ENCODE measurements at regions not wholly inside any gene's neighbourhood (a gene's known extent, or its start where the extent isn't known, plus 50 kb on each side); places are given as distances from the start of the nearest gene placed in this dataset.
"Not testable (repeated sequence)": the region's sequence is repeated elsewhere in the genome, so short reads cannot be mapped to it uniquely, and the experiment has no call there.

DNA sequence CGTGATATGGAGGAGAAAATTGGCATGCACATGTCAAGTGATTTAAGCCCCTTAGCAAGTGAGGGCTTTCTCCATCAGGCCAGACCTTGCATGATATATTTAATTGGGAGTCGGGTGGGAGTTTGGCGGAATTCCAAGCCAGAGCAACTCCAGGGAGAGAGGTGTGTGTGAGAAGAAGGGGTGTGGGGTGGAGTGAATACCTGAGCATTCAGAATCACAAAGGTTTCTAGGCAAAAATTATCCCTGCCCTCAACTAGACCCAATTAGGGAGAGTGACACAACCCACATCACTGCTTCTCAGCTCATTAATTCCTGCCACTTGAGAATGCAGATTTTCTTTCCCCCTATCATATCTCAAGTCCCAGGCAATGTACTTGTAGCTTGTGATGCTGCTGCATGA, 279.7 kb upstream of the TUT7 start:
- DNase-seq (ENCODE audit: low read depth in 2 of 3, low spot score in 2 of 3) = no peak

DNA sequence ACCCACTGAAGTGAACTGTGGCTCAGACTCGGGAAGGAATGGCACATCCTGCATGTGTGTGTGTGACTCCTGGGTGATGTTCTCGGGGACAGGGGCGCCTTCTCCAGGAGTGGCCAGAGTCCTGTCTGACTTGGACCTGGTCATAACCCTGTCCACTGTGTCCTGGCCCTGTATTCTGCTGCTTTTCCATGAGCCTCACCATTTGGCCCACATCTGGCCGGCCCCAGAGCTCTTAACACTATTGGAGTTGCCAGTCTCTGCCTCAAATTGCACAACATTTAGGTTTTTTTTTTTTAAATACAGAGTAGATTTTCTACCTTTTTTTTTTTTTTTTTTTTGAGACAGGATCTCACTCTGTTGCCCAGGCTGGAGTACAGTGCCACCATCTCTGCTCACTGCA, 278.3 kb upstream of the TUT7 start:
- no peak for DNase-seq (ENCODE audit: low read depth in 2 of 3, low spot score in 2 of 3)

DNA sequence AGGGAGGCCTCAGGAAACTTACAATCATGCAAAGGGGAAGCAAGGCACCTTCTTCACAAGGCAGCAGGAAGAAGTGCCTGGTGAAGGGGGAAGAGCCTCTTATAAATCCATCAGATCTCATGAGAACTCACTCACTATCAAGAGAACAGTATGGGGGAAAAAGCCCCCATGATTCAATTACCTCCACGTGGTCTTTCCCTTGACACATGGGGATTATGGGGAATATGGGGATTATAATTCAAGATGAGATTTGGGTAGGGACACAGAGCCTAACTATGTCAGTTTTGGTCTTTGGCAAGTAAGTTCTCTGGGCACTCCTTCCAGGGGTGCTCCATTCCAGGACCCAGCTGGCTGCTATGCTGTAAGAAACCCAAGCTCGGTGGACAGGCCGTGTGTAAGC, 275.3 kb upstream of the TUT7 start:
- DNase-seq (ENCODE audit: low read depth in 2 of 3, low spot score in 2 of 3) = no peak

GRCh38 chr9:86626802-86627201, 272.6 kb upstream of the TUT7 start:
- no peak for DNase-seq (ENCODE audit: low read depth in 2 of 3, low spot score in 2 of 3)

DNA sequence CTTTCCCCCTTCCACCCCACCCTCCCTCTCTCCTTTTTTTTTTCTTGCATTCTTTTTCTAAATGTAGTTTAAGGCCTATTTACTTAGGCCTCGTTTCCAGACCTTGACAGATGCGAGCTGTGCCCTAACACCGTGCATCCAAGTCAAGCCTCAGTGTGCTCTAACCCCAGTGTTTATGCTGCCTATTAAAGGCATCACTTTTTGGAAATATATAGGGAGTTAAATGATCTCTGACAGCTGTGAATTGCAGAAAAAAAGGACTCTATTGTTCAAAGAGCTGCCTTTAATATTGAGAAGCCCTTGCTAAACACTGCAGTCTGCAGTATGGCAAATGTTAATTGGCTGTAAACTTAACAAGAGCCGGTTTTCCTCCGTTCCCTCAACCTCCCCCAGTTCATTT, 270.4 kb upstream of the TUT7 start:
- DNase-seq (ENCODE audit: low read depth in 2 of 3, low spot score in 2 of 3) = no peak

DNA sequence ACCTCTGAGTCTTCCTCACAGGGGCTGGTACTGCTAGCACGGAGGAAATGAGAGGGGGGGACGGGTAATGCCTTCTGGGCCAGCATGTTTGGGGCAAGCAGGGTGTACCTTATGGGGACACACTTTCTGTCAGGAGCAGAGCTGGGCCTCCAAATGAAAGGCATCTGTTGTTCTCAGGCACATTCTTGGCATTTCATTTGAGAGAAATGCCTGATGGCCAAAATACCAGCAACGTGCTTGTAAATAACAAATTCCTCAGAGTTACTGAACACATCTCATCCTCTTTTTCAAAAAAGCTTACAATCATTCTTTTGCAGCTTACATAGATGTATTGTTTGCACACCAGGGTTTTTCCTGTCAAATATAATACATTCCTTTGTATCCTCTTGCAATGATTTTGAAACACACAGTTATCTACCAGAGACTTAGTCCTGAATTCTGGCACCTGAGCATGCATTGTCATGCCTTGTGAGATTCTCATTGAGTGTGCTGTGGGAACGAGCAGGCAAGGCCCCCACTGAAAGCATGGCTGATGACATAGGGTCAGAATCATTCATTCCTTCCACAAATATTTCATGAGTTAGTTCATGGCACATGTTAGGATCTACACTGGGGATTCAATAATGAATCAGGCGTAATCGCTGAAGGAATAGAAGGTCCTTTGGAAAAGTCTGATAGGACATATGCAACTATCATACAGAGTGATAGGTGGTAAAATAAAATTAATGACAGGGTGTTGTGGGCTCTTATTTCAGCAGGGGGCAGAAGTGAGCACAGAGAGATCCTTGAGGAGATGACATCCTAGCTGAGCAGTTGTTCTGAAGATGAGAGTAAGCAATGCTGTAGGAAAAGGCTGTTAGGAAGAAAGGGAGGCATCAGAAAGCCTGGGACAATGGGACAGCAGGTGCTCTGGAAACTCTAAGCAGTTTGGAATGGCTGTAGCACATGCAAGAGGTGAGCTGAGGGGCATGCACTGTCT, 260.9 kb upstream of the TUT7 start:
- no peak for DNase-seq (ENCODE audit: low read depth in 2 of 3, low spot score in 2 of 3)

DNA sequence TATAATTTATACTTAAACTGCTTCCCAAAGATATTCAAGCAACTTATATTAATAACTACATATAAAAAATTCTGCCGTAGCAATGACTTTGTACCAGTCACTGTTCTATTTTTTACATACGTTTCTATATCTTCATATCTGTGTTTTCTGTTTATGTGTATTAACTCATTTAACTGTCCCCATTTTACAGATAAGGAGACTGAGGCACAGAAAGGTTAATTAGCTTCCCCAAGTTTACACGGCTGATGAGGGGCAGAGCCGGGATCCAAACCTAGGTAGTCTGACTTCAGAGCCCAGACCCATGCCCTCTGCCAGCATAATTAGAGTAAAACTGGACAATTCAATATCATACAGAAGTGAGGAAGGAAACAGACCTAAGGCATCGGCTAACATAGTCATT, 259.7 kb upstream of the TUT7 start:
- no peak for DNase-seq (ENCODE audit: low read depth in 2 of 3, low spot score in 2 of 3)

DNA sequence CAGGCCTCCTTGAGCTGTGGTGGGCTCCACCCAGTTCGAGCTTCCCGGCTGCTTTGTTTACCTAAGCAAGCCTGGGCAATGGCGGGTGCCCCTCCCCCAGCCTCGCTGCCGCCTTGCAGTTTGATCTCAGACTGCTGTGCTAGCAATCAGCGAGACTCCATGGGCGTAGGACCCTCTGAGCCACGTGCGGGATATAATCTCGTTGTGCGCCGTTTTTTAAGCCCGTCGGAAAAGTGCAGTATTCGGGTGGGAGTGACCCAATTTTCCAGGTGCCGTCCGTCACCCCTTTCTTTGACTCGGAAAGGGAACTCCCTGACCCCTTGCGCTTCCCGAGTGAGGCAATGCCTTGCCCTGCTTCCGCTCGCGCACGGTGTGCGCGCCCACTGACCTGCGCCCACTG, 257.3 kb upstream of the TUT7 start:
- not testable (repeated sequence) for DNase-seq (ENCODE audit: low read depth in 2 of 3, low spot score in 2 of 3)

- no peak for DNase-seq (ENCODE audit: low read depth in 2 of 3, low spot score in 2 of 3)
Observed at GRCh38 chr9:86605303-86605702, 251.1 kb upstream of the TUT7 start.

GRCh38 chr9:86604741-86605140, 250.5 kb upstream of the TUT7 start:
- no peak for DNase-seq (ENCODE audit: low read depth in 2 of 3, low spot score in 2 of 3)

- no peak for DNase-seq (ENCODE audit: low read depth in 2 of 3, low spot score in 2 of 3)
Observed at GRCh38 chr9:86602715-86603114, 248.5 kb upstream of the TUT7 start.

DNA sequence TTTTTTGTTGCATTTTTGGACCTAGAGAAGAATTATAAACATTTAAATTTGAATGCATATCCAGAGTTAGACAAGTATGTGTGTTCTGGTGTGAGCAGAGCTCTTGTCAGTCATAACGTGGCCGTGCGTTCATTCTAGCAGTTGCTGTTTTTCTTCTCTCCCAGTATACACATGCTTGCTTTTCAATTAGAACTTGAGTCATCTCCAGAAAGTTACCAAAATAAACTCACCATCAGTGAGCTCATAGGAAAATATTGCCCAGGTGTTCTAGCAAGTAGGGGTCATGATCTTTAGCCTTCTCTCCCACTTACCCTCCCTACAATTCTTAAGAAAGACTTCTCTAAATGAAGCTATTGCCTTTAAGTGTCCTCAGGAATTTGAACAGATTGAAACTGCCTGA, 247.5 kb upstream of the TUT7 start:
- no peak for DNase-seq (ENCODE audit: low read depth in 2 of 3, low spot score in 2 of 3)

DNA sequence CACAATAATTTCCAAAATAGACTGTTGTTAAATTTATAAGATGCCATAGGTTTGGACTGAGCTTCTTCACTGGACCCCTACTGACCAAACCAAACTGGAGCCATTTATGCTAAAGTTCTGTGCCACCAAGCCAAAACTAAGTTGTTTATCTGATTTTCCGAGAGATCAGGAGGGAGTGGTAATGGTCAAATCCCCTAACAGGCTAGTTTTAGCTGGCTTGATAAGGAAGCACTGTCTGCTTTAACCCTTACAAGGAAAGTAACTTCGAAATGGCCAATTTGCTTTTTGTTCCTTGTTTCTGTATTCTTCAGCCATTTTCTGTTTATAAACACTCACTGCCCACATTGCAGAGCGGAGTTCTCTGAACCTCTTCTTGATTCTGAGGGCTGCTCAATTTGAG, 246.8 kb upstream of the TUT7 start:
- DNase-seq (ENCODE audit: low read depth in 2 of 3, low spot score in 2 of 3) = no peak

DNA sequence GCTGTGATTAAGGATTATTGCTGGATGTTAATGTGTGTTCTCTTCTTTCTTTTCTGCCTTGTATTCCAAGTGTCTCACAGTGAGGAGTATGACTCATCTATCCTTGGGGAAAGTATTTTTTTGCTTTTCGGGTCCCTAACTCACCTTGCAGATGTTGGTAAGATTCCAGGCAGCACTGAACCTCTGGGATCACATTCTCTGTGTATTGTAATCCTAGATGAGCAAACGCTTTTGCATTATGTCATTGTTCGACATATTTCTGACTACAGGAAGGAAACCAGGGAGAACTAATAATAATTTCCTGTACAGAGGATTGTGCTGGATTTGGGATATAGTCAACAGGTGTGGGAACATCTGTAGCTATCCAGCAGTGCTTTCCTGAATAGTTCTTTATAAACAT, 246.1 kb upstream of the TUT7 start:
- no peak for DNase-seq (ENCODE audit: low read depth in 2 of 3, low spot score in 2 of 3)

- no peak for DNase-seq (ENCODE audit: low read depth in 2 of 3, low spot score in 2 of 3)
Observed at GRCh38 chr9:86599561-86599960, 245.4 kb upstream of the TUT7 start.

GRCh38 chr9:86598411-86599239, 244.4 kb upstream of the TUT7 start:
- DNase-seq (ENCODE audit: low read depth in 2 of 3, low spot score in 2 of 3) = no peak

DNA sequence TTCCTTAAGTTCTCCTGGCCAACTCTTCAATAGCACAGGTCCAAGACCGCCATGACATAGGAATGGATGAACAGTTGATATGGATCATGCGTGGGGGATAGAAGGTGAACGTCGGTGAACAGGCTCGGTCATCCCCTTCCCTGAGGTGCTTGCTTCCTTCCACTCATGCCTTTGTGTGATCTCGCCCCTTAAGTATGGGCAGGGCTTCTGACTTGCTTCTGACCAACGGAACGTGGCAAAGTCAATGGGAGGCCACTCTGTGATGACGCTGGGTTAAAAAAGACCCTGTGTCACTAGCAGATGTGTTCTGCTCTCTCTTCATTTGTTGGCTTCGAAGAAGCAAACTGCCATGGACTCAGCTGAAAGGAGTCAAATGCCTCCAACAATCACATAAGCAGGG, 240.5 kb upstream of the TUT7 start:
- no peak for DNase-seq (ENCODE audit: low read depth in 2 of 3, low spot score in 2 of 3)

- no peak for DNase-seq (ENCODE audit: low read depth in 2 of 3, low spot score in 2 of 3)
Observed at GRCh38 chr9:86591472-86591871, 237.3 kb upstream of the TUT7 start.

GRCh38 chr9:86589730-86590129, 235.5 kb upstream of the TUT7 start:
- no peak for DNase-seq (ENCODE audit: low read depth in 2 of 3, low spot score in 2 of 3)

- DNase-seq (ENCODE audit: low read depth in 2 of 3, low spot score in 2 of 3) = no peak
Observed at GRCh38 chr9:86589273-86589672, 235.1 kb upstream of the TUT7 start.

- no peak for DNase-seq (ENCODE audit: low read depth in 2 of 3, low spot score in 2 of 3)
Observed at GRCh38 chr9:86586144-86586494, 231.9 kb upstream of the TUT7 start.

- DNase-seq (ENCODE audit: low read depth in 2 of 3, low spot score in 2 of 3) = no peak
Observed at GRCh38 chr9:86585422-86586143, 231.4 kb upstream of the TUT7 start.
